GM21381 (cell line): ENCODE measurements at regions not wholly inside any gene's neighbourhood (a gene's known extent, or its start where the extent isn't known, plus 50 kb on each side); places are given as distances from the start of the nearest gene placed in this dataset.

Source experiments
- ATAC-seq: cut with Tn5 transposase; IDR thresholded peaks from one replicate; pipeline ENCODE4 v1.9.1; 2021; ENCODE audit warnings: mild to moderate bottlenecking, moderate library complexity; ENCODE audit not compliant: unreplicated experiment

DNA sequence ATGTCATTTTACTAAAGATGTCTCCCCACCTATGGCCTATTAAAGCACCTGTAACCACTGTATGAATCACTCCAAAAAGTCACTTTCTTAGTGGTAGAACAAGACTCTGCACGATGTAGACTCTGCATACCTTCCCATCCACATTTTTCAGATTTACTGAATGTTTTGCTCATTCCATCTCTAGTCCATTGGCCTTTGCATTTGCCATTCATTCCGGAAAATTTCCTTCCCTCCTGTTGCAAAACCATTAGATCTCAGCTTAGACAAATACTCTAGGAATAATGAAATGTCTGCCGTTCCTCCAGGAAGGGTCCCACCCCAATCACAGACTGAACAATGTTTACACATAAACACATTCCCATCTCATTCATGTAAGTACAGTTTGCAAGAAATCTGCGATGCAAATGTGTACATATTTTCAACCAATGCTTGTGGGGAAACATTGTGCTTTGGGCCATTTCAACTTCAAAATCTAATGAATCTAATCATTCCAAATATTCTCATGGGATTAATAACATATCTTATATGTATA is 146.3 kb upstream of the XYLT1 start:
- no peak for ATAC-seq

DNA sequence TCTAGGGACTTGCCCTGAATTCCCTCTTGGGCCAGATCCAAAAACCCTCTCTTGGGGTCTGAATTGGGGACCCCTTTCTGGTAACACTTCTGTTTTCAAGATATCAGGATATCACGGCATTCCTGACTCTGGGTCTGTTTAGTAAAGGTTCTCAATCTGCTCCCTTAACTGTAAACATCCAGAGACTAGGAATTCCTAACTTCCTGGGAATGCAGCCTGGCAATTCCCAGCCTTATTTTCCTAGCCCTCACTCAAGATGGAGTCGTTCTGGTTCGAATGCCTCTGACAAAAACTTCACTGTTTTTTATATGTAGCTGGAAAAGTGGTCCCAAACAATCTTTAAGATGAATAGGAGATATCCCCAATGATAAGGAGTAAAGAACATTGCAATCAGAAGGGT is 141.6 kb upstream of the XYLT1 start:
- no peak for ATAC-seq

DNA sequence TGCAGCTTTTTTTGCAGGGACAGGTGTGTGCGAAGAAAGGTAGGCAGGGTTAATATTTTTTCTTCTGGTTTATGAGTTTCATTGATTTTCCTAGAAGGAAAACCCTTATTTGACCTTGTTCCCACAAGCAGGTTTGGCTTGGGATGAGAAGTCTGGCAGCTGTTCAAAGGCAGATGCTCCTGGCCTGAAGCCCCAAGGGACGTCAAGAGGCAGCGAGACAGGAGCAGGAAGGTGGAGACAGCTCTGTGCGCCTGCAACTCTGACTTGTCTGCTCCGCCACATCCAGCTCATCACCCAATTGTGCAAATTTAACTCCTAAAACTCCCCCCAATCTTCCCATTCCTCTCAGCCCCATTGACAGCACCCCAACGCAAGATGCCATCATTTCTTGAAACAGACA is 136.8 kb upstream of the XYLT1 start:
- no peak for ATAC-seq

DNA sequence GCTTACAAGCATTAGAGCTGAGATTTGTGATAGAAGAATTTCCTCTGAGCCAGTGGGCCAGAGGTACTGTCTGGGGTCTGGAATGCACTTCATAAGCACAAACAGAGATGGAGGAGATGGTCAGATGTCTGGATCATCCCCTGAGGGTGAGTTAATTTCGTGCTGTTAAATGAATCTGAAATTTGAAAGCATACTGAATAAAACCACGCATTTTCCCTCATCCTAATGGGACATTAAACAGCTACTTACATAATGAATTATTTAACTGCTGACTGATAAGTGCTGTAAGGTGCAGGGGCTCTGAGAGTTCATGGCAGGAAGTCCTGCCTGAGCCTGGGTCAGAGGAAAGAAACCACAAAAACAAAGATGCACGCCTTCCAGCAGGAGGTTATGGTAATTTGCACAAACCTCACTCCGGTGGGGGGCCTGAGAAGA is 136.3 kb upstream of the XYLT1 start:
- ATAC-seq: no peak

DNA sequence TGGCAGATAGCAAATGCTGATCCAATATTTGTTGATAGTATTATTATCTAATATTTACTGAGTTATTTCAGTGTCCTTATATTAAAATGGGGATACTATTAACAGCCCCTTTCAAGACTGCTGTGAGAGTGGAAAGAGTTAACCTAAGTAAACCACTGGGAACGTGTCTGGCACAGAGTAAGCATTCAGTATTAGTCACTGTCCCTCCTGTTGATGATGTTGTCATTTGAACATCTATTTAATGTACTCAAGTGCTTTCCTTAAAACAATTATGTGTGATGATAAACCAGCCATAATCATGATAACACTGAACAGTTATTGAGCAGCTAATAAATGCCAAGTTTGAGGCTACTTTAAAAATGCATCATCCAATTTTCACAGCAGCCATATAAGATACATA is 135.7 kb upstream of the XYLT1 start:
- no peak for ATAC-seq

DNA sequence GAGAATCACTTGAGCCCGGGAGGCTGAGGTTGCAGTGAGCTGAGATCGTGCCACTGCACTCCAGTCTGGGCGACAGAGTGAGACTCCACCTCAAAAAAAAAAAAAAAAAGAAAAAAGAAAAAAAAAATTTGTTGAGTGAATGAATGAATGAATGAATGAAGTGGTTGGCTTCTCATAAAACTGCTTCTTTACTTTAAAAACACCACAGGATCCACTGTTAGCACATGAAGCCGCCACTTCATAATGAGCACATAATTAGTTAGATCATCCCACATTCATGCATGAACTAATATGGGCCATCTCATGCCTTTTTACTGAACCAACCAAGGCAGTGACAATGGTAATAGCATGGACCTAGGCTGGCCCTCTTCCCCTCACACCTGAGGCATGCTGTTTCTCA is 135.0 kb upstream of the XYLT1 start:
- ATAC-seq: no peak

DNA sequence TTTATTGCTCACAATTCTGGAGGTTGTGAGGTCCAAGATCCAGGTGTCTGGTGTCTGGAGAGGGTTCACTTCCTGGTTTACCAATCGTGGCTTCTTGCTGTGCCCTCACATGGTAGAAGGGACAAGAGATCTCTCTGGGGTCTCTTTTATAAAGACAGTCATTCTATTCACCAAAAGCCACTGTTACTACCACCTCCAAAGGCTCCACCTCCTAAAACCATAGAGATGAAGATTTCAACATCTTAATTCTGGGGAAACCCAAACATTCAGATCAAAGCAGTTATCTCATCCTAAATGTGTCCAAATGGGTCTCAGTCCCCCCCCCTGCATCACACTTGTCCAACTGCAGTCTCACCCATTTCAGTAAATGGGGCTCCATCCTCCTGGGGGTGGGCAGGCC is 132.9 kb upstream of the XYLT1 start:
- ATAC-seq: no peak

DNA sequence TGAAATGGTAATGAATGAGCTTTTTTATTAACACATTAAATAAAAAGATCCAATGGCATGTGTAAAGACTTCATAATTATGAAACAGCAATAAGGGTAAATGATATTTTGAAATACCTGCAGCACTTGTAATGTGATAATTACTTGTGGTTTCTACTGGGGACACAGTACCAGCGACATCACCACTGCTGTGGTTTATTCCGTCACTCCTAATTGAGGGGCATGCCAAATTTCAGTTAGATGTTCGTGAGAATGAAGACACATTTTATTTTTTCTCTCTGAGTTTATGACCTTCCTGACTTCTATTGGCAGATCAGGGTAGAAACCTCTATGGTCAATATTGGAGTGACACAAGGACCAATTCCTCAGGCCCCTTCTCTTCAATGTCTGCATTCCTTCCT is 131.9 kb upstream of the XYLT1 start:
- ATAC-seq: no peak

DNA sequence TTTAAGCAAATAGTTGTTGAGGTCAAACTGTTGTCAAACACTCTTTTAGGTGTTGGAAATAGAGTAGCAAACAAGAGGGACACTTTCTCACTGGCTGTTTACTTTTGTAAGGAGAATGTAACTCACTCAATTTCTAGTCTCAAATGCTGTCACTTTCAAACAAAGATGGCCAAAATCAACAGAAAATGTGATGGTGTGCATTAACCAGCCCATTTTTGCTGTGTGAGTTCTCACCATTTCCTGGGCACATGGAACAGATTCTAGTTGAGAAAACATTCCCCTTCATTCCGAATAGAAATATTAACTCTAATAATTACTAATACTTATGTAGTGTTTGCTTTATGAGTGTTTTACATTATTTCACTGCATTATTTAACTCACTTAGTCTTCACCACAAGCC is 128.2 kb upstream of the XYLT1 start:
- ATAC-seq: no peak

DNA sequence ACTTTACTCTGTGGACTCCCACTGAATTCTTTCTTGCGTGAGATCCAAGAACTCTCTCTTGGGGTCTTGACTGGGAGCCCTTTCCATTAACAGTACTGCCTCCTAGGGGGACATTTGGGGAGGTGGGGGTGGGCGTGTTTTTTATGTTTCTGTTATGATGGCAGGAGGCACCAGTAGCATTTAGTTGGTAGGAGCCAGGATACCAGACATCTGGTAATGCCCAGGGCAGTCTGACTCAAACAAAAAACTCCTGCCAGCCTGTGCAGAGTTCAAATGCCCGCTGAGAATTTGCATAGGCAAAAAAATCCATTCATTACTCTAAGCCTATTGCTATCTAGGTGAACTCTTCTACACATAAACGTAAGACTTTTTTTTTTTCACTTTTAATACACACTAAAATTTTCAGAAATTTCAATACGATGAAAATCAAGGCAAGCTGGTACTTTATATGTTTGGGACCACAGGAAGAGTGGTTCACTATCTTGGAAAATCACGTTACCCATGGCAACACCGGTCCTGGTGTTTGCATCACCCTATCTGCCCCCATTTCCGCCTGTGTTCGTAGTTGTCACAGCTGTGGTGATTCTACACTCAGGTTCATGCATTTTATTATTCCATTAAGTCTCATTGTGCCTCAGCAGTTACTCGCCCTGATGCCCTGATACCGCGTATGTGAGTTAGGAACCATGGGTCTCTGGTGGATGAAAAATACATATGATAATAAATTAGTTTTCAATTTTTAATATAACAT is 121.1 kb upstream of the XYLT1 start:
- ATAC-seq: no peak

DNA sequence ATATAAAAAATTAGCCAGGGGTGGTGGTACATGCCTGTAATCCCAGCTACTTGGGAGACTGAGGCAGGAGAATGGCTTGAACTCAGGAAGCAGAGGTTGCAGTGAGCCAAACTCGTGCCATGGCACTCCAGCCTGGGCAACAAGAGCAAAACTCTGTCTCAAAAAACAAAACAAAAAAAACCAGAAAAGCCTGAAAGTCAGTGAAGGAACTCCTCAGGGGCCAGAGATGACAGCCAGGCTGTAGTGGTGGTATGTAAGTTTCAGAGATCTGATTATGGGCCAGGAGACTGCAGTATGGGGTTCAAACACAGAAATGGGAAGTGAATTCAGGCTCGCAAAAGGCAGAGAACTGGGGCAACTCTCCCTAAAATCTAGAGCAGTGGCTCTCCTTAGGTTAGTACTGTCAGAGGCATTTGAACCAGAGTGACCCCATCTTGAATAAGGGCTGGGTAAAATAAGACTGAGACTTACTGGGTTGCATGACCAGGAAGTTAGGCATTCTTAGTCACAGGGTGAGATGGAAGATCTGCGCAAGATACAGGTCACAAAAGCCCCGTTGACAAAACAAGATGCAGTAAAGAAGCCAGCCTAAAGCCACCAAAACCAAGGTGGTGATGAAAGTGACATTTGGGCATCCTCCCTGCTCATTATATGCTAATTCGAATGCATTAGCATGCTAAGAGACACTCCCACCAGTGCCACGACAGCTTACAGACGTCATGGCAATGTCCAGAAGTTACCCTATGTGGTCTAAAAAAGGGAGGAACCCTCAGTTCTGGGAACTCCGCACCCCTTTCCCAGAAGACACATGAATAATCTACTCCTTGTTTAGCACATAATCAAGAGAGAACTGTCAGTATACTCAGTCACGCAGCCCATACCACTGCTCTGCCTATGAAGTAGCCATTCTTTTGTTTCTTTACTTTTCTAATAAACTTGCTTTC is 120.2 kb upstream of the XYLT1 start:
- ATAC-seq: no peak

DNA sequence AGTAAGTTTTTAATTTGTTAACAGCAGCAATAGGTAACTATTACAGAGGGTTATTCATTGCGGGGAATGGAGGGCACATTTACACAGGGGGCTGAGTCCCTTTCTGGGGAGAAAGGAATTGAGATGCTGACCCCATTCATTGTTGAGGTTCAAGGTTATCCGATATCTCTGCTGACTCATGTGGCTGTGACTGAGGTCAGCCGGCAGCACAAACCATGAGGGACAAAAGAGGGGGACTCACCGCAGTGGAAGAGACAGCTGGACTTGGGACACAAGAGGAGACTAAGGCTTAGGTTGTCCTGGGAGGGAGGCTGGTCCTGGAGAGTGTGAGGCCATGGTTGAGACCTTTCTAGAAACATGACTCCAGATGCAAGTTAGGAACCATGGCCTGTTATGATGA is 119.1 kb upstream of the XYLT1 start:
- no peak for ATAC-seq

DNA sequence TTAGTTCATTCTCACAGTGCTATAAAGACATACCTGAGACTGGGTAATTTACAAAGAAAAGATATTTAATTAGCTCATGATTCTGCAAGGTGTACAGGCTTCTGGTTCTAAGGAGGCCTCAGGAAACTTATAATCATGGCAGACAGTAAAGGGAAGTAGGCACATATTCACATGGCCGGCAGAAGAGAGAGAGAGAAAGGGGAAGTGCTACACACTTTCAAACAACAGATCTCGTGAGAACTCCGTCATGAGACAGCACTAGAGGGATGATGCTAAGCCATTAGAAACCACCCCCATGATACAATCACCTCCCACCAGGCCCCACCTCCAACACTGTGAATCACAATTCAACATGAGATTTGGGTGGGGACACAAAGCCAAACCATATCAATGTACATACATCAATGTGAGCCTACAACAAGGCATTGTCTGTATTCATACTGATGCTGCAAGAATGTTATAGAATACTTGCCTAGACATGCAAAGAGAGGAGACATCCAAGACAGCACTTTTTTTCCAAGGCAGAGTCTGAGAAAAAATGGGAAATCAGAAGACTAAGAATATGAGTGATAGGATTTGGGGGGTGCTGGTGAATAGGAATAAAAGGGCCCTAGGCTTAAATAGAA is 114.8 kb upstream of the XYLT1 start:
- ATAC-seq: no peak

DNA sequence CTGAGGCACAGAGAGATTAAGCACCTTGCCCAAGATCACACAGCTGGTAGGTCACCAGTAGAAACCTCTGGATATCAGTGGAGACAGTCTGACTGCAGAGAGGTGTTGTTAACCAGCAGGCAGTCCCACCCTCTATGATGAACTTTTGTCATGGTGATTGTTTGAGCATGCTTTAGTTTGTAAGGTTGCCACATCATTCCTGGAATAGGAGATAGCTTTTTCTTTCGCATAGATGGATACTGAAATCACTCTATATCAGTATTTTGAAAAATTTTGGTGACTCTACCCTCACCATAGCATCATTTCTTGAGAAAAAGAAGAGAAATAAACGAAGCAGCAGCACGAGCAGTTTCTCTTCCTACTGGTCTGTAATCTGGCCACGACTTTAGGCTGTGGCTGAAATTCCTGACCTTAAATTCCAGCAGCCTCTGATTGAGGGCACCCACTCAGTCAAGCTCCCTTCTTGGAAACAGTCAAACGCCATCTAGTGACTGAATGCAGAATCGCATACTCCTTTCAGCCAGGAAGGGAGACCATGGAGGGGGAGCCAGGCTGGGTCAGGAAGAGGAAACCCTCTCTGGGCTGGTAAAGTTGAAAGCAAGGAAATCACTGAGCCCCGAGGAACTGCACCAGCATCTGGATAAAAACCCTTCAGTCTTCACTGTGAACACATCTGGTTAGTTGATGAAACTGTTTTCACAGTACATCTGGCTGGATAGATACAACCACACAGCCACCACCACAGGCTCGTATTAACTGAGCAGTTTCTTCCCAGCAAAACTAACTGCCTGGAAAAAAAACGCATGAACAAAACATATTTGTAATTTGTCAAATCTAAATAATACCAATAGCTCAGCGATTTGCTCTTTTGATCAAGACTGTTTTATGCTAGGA is 108.5 kb upstream of the XYLT1 start:
- no peak for ATAC-seq

DNA sequence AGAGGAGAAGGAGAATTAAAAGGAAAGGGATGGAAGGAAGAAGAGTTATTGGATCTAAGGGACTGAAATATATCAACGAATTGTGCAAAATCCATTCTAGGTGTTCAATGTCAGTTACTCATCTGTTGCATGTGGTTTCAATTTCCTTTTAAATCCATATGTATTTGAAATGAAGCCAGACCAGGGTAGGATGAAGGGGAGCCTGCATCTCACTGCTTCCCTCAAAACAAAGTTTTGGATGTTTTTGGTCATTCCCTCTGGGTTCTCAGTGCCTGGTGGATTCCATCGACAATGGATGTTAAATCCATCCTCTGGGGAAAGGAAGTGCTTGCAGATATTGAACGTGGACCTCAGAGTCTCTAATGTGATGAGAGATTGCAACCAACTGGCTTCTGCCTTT is 103.5 kb upstream of the XYLT1 start:
- ATAC-seq: no peak

DNA sequence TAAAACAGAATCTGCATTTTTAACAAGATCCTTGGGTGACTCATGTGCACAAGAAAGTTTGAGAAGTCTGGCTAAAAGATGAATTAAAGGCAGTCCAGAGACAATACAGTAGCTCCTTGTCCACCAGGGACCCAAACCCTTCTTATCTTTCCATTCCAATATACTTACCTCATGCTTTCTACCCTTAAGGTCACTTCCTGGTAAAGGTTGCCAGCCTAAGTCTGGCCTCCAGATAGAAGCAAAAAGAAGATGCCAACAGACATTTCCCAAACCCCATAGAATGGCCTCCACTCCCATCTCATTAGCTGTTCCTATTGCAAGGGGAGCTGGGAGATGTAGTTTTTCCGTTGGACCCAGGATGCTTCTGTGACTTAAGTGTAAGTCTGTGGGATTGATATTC is 101.4 kb upstream of the XYLT1 start:
- no peak for ATAC-seq

DNA sequence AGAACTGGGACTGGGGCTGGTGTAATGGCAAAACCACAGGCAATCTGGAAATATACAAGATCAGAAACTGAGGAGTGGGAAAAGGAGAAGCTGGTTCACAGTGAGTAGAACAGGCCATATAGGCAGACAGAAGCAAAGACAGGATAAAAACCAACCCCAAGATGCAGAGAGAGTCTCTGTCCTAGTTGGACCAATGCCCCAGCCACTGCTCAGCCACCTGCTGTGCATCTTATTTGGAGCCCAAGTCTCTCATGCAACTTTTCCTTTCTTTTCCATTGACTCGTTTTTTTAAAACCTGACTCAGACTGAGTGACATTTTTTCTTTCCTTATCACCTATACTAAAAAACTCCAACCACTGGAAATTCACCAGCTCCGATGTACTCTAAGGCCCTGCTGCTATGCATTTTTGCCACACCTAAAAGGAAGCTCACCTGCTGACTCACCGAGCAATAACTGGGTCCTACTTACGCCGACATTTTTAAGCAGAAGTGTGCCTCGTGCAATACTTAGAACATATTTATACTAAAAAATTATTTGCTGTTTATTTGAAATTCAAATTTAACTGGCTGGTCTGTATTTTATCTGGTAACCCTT is 100.8 kb upstream of the XYLT1 start:
- ATAC-seq: no peak

DNA sequence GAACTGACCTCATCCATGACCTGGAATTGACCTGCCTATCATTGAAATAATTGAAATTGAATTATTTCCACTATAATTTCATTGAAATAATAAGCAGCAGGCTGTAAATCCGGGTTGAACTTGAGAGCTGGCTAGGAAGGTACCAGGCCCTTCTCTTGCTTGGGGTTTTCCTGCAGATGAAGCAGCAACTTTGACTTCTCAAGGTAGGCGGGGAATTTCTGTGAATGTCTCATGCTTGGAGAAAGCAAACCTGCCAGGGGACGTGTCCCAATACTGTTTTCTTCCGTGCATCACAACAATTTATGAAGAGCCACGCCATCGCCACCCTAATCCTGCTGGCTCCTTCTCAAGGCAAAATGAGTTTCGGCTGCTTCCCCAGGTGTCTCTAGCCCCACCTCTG is 97.5 kb upstream of the XYLT1 start:
- ATAC-seq: no peak

DNA sequence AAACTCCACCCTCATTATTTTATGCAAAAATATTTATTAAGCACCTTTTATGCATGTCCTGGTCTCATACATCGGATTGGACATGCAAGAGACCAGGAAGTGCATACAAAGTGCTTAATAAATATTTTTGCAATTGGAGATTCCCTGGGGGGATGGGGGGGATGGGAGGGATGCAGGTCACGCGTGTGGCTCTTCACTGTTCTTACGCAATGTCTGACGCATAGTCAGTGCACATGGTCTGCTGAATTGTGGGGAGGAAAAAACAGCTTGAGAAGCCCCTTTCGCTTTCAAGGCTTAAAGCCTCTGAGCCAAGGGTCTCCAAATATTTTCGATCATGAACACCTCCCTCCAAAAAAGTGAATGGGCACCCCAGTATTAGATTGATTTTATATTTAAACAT is 96.7 kb upstream of the XYLT1 start:
- no peak for ATAC-seq
